OCI-LY1 (cell line): ENCODE measurements at regions not wholly inside any gene's neighbourhood (a gene's known extent, or its start where the extent isn't known, plus 50 kb on each side); places are given as distances from the start of the nearest gene placed in this dataset.

ENCODE experiments used
- H2AFZ ChIP-seq: fragments of 200-600 bp; sonication (generic), shearing (Covaris generic); 2 replicates; pipeline ENCODE4 v1.6.0; 2014; ENCODE audit warnings: antibody characterized with exemption, mild to moderate bottlenecking, low read length
- H3F3A ChIP-seq: fragments of 200-600 bp; sonication (generic), shearing (Covaris generic); 2 replicates; pipeline ENCODE4 v1.6.0; 2014; ENCODE audit warnings: mild to moderate bottlenecking, antibody characterized with exemption, low read length, moderate library complexity; ENCODE audit not compliant: insufficient read depth
- H3K27ac ChIP-seq: fragments of 200-600 bp; sonication (generic); 2 replicates; pipeline ENCODE4 v1.5.1; 2014; ENCODE audit warnings: low read length, mixed run types, mild to moderate bottlenecking, low read depth; ENCODE audit not compliant: poor library complexity, severe bottlenecking
- H3K27me3 ChIP-seq: fragments of 200-600 bp; sonication (generic); 2 replicates; pipeline ENCODE4 v1.6.0; 2014; ENCODE audit warnings: antibody characterized with exemption, mild to moderate bottlenecking, low read length, moderate library complexity; ENCODE audit not compliant: insufficient read depth
- H3K36me3 ChIP-seq: fragments of 200-600 bp; sonication (generic); 2 replicates; pipeline ENCODE4 v1.6.1; 2014; ENCODE audit warnings: mild to moderate bottlenecking, antibody characterized with exemption, low read length, moderate library complexity, mixed read lengths; ENCODE audit not compliant: insufficient read depth
- H3K4me1 ChIP-seq: fragments of 200-600 bp; sonication (generic); 2 replicates; pipeline ENCODE4 v1.5.1; 2014; ENCODE audit warnings: mild to moderate bottlenecking, low read length, moderate library complexity; ENCODE audit not compliant: insufficient read depth, severe bottlenecking
- H3K4me2 ChIP-seq: fragments of 200-600 bp; sonication (generic), shearing (Covaris generic); 2 replicates; pipeline ENCODE4 v1.6.1; 2014; ENCODE audit warnings: low read length
- H3K4me3 ChIP-seq: fragments of 200-600 bp; sonication (generic); 2 replicates; pipeline ENCODE4 v1.5.1; 2014; ENCODE audit warnings: low read length, low read depth, mild to moderate bottlenecking, mixed read lengths; ENCODE audit not compliant: poor library complexity, severe bottlenecking
- H3K79me2 ChIP-seq: fragments of 200-600 bp; shearing (Covaris generic); 2 replicates; pipeline ENCODE4 v1.6.1; 2016; ENCODE audit warnings: mixed run types, low read length, mixed read lengths; ENCODE audit not compliant: insufficient read depth
- H3K9ac ChIP-seq: fragments of 200-600 bp; sonication (generic), shearing (Covaris generic); 2 replicates; pipeline ENCODE4 v1.6.1; 2014; ENCODE audit warnings: mild to moderate bottlenecking, low read length, mixed read lengths
- H3K9me2 ChIP-seq: fragments of 200-600 bp; sonication (generic), shearing (Covaris generic); 2 replicates; pipeline ENCODE4 v1.6.1; 2014; ENCODE audit warnings: low read depth, mild to moderate bottlenecking, low read length, mixed read lengths
- H3K9me3 ChIP-seq: fragments of 200-600 bp; shearing (Covaris generic); 2 replicates; pipeline ENCODE4 v1.6.1; 2014; ENCODE audit warnings: low read length, mixed read lengths
- H4K20me1 ChIP-seq: fragments of 200-600 bp; sonication (generic), shearing (Covaris generic); 2 replicates; pipeline ENCODE4 v1.6.0; 2016; ENCODE audit warnings: mild to moderate bottlenecking, low read length; ENCODE audit not compliant: insufficient read depth
- CTCF ChIP-seq: fragments of 200-600 bp; sonication (generic), shearing (Covaris generic); IDR thresholded peaks from 2 replicates; pipeline ENCODE4 v1.5.1; 2017; ENCODE audit warnings: mild to moderate bottlenecking, antibody characterized with exemption, low read length, moderate library complexity, mixed read lengths
- EZH2 ChIP-seq: fragments of 200-600 bp; sonication (generic), shearing (Covaris generic); IDR thresholded peaks from 2 replicates; pipeline ENCODE4 v1.8.0; 2017; ENCODE audit warnings: borderline replicate concordance, mixed run types, mild to moderate bottlenecking, antibody characterized with exemption, low read length, moderate library complexity, mixed read lengths

- H3K4me2 ChIP-seq = no peak overlapping the region
- H3K4me1 ChIP-seq = no peaks in the 10 kb centered on the region
- H3K9ac ChIP-seq = no peak overlapping the region
- no peak overlapping the region for H3K4me3 ChIP-seq
- TF ChIP-seq CTCF (no peak), EZH2 (no peak)
- no peaks in the 10 kb centered on the region for H3K79me2 ChIP-seq
- H3F3A ChIP-seq = no peaks in the 10 kb centered on the region
- H3K27ac ChIP-seq = no peak overlapping the region
- no peaks in the 10 kb centered on the region for H3K9me2 ChIP-seq
- no peaks in the 10 kb centered on the region for H3K27me3 ChIP-seq
- no peak overlapping the region for H2AFZ ChIP-seq
- no peaks in the 10 kb centered on the region for H4K20me1 ChIP-seq
- H3K9me3 ChIP-seq = no peaks in the 10 kb centered on the region
- H3K36me3 ChIP-seq = no peaks in the 10 kb centered on the region
These were observed 314.7 kb downstream of the DSC3 start for GRCh38 chr18:30727849-30728248.

GRCh38 chr18:30713299-30713698 is 329.2 kb downstream of the DSC3 start:
- no peak overlapping the region for H3K27ac ChIP-seq
- H3K9me2 ChIP-seq = no peaks in the 10 kb centered on the region
- no peak overlapping the region for H3K9ac ChIP-seq
- no peaks in the 10 kb centered on the region for H4K20me1 ChIP-seq
- no peak overlapping the region for H2AFZ ChIP-seq
- H3K79me2 ChIP-seq = no peaks in the 10 kb centered on the region
- H3K36me3 ChIP-seq = no peaks in the 10 kb centered on the region
- H3F3A ChIP-seq = no peaks in the 10 kb centered on the region
- H3K9me3 ChIP-seq = no peaks in the 10 kb centered on the region
- H3K27me3 ChIP-seq = no peaks in the 10 kb centered on the region
- no peak overlapping the region for H3K4me2 ChIP-seq
- H3K4me3 ChIP-seq = no peak overlapping the region
- TF ChIP-seq CTCF = no peak
- no peak for TF ChIP-seq EZH2
- peaks cover 10% of the 10 kb centered on the region for H3K4me1 ChIP-seq

DNA sequence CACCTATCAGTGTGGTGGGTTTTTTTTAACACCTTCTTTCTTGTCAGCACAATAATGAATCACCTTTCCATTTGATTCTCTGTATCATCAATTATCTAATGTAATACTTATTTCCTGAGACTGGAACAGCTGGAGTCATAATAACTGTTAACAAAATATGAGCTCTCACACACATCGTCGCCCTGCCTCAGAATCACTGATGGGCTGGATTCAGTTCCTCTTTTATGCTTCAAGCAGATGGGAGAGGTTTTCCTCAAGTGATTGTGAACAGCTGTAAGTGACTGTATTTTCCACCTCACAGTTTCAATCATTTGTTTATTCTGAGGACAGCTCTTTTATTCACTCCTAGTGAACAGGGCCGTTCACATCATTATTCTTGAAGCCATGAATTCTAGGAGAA is 330.2 kb downstream of the DSC3 start:
- Histone ChIP-seq H3K9me3 (no peaks in the 10 kb centered on the region), H3K4me3 (no peak overlapping the region), H3F3A (no peaks in the 10 kb centered on the region), H2AFZ (no peak overlapping the region), H3K9me2 (no peaks in the 10 kb centered on the region), H3K4me2 (no peak overlapping the region), H3K4me1 (peaks cover 10% of the 10 kb centered on the region), H3K27me3 (no peaks in the 10 kb centered on the region), H3K79me2 (no peaks in the 10 kb centered on the region), H3K36me3 (no peaks in the 10 kb centered on the region), H3K9ac (no peak overlapping the region), H3K27ac (no peak overlapping the region), H4K20me1 (no peaks in the 10 kb centered on the region)
- TF ChIP-seq EZH2 = no peak
- TF ChIP-seq CTCF = no peak
